GM19455 (cell line): ENCODE measurements at regions not wholly inside any gene's neighbourhood (a gene's known extent, or its start where the extent isn't known, plus 50 kb on each side); places are given as distances from the start of the nearest gene placed in this dataset.

Experiments used
- ATAC-seq: cut with Tn5 transposase; IDR thresholded peaks from one replicate; pipeline ENCODE4 v1.9.1; 2021; ENCODE audit not compliant: unreplicated experiment

DNA sequence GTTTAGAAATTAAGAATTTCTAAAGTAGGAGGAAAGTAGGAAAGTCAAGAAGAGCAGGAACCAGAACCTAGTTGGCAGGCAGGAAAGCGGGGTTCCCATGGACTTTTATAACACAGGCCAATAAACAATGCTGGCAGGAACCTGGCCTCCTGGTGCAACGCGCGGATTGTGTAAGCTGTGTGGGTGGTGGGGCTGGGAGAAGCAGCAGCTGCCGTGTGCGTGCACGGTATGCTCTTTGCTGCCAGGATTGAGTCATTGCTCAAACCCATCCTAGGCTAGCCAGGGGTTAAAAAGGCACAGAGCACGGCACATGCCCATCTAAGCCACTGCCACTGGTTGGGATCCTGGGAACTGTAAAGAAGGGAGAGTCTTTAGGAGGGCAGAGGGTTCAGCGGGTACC, 209.9 kb upstream of the RGMA start:
- no peak for ATAC-seq

- ATAC-seq = no peak
Observed at GRCh38 chr15:93296759-93297500, 207.9 kb upstream of the RGMA start.

DNA sequence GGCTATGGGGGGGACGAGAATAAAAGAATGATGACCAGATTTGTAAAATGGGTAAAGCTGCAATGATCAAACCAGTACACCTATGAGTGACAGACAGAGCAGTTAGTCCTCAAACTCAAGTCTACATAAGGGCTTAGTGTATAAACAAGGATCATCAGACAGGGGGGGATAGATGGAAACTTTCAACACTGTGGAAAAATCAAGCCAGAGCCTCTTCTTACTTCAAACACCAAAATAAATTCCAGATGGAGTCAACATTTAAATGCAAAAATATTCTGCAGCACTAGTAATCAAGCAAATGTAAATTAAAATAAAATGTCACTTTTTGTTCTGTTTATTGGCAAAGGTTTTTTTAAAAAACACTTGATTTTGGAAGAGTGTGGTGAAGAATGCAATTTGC, 205.9 kb upstream of the RGMA start:
- no peak for ATAC-seq

DNA sequence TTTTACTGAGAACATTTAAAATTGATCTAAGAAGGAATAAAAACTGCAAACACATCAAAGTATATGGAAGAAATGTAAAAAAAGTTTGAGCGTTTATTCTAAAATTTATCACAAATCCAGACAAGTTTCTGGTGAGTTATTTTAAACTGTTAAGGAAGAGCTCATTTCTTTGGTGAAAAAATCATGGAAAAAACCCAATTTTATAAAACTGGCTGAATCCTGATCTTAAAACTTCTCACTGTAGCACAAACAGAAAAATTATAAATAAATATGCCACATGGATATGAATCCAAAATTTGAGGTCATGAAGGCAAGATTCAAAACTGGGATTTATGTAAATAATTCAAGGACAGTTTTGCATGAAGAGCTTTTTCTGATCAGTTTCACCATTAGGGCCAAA, 205.1 kb upstream of the RGMA start:
- no peak for ATAC-seq

GRCh38 chr15:93291380-93291779, 202.4 kb upstream of the RGMA start:
- no peak for ATAC-seq

DNA sequence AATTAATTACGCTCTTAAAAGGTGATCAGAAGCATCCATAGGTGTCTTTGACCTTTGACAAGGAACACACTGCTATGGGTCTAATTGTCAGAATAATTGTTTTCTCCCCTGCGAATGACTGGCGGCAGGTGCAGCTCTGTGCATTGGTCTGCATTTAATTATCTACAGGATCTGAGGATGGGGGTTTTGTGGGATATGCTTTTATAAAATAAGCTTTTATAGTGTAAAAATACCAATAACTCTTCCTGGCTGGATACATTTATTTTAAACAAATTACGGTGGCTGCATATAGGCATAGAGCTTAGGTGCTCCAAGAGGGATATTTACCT, 201.6 kb upstream of the RGMA start:
- ATAC-seq = no peak

DNA sequence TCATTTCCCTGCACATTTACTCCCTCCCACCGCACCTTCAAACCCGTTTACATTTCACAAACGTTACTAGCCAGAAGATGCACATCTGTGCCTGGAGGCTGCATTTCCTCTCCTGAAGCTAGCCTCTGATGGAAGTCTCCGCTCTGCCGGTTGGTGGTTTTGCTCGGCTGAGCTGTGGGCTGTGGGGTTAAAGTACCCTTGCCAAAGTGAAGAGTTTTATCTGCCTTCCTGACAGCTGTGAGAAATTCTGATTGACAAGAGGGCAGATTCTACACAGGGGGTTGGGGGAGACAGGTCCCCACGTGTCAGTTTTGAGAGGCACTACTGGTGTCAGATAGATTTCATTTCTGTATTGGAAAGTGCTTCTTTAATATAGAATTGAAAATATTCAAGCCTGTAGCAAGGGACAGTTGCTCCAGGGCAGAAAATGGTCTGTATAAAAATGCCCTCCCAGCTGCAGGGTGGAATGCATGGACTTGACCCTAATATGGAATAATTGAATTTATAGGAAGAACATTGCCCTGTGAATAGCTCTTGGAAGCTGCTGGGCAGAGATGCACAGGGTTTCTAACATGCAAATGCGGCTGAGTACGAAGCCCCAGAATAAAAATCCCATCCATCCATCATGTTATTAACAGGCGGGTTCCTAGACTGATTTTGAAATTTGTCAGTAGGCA, 201.1 kb upstream of the RGMA start:
- no peak for ATAC-seq

- ATAC-seq = no peak
Observed at GRCh38 chr15:93288728-93289294, 199.8 kb upstream of the RGMA start.

GRCh38 chr15:93286446-93286845, 197.4 kb upstream of the RGMA start:
- ATAC-seq = no peak

DNA sequence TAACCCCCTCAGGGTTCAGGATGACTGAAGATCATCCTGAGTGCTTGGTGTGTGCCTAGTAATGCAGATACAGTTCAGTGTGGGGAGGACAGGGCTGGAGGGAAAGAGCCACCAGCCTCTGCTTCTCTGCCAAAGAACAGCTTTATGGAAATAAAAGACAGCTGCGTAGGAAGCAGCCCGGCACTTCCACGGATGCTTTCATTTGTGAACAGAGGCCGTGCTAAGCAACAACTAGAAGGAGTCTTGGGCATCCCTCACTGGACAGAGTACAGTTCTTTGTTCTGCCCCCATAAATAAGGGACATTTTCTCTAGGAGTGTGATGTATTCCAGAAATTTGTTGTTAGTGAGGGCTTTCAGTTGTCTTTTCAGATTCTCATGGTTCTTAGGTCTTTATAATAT, 194.8 kb upstream of the RGMA start:
- ATAC-seq = no peak

- ATAC-seq = no peak
Observed at GRCh38 chr15:93282808-93283207, 193.8 kb upstream of the RGMA start.

DNA sequence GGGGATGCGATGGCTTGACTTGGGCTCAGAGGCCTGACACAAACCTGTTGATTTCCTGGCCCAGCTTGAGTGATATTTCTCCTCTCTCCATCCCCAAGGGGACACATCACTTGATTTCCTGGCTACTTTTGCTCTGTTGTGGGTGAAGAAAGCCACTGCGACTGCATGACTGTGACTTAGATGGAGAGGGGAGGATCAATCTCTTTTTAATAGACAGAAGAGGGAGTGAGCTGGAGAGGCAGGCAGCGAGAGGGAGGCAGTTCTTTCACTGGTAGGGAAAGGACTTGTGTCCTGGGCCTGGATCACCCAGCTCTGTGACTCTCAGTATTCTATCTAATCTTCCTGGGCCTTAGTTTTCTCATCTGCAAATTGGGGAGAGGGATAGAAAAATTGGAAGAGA, 189.8 kb upstream of the RGMA start:
- no peak for ATAC-seq

DNA sequence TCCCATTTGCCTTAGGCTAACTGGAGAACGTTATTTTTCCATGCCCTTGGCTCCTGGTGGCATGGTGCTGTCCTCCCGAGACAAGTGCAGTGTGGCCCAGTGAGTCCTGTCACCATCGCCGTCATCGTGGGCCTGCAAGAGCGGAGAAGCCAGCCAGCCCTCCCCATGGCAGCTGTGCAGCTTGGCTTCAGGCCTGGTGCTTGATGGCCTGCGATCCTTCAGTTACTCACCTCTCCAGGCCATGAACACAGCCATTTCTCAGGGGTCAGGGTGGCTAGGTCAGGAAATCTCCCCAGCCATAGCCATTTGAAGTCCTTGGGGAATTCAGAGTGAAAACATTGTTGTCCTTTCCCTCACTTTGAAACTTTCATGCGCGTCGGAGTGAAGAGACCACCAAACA, 189.0 kb upstream of the RGMA start:
- ATAC-seq = no peak

DNA sequence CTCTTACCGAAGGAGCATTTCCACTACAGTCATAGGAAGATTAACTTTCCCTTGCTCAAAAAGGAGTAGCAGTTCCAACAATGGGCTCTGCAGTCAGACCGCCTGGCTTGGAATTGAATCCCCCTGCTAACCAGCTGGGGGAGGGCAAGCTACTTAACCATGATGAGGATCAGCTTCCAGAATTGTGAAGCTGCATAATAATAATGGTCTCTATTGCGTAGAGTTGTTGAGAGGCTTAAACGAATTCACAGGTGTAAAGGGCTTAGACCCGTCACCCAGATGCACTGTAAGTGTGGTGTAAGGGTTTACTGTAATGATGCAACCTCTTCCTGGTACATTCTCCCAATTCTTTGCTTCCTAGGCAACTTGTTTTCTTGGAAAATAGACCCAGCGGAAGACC, 185.2 kb upstream of the RGMA start:
- ATAC-seq = no peak

DNA sequence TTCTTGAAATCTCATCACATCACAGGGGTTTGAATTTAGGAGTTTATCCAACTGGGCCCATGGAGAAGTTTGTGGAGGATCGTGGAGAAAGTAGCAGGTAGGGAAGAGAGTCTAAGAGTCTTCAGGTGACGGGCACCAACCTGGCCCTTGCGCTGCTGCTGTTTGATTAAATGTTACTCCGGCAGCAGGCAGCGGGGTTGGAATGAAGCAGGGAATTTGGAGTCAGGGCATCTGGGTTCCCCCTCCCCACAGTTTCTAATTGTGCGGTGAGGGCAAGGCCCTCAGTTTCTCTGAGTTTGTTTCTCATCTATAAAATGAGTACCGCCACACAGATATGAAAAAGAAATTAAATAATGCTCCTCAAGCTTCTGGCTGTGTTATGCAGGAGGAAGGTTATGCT, 182.9 kb upstream of the RGMA start:
- no peak for ATAC-seq

DNA sequence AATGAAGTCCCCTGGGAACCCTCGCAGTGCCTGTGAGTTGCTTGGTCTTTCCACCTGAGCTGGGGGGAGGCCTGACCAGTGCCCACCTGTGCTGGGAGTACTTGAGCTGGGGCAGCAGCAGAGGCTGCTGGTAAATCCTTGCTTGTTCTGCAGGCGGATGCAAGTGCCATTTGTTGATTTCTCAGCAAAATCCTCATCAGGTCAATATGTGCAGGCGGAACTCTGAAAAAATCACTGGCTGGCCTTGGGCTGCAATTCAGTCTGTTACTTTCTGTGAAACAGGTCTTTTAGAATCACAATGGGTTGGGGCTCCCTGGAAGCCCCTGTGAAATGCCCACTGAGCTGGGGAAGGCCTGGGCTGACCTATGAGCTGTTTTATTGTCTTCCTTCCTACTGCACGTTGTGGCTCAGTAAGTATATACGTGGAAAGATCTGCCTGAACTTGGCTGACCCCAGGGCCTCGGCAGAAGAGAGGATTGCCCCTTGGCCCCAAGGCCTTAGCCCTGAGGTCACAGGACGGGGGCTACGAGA, 182.0 kb upstream of the RGMA start:
- no peak for ATAC-seq

DNA sequence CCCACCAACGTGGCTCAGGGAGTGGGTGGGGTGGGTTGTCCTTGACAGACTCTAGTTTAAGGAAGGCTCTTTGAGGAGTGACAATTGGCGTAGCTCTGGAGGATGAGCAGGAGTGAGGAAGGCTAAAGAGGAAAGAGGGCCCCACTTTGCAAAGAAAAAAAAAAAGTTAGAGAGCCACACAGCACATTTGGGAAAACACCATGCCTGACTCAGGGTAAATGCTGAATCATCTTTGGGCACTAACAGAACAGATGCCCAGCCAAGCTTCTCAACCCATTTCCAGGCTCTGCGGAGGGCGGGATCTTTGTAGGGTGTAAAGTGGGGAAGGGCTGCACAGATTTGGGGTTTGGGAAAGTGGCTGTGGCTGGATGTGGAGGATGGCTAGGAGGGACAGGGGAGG, 179.1 kb upstream of the RGMA start:
- no peak for ATAC-seq

DNA sequence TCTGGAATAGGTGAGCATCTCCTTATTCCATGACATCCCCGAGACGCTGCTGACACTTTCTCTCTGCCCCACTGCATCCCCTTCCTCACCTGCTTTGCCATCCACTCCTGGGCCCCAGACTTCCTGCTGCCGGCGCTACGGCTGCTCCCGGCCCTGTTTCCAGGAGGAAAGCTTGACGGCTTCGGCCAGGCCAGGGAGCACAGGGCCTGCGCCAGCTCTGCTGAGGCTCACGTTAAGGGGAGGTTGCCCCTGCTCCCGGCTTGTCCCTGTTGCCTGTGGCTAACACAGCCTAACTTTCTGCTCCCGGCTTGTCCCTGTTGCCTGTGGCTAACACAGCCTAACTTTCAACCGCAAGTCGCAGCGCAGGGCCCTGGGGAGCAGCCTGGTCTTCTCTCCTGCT, 177.3 kb upstream of the RGMA start:
- no peak for ATAC-seq

GRCh38 chr15:93265111-93265556, 176.1 kb upstream of the RGMA start:
- ATAC-seq = no peak

- no peak for ATAC-seq
Observed at GRCh38 chr15:93261845-93262244, 172.8 kb upstream of the RGMA start.

DNA sequence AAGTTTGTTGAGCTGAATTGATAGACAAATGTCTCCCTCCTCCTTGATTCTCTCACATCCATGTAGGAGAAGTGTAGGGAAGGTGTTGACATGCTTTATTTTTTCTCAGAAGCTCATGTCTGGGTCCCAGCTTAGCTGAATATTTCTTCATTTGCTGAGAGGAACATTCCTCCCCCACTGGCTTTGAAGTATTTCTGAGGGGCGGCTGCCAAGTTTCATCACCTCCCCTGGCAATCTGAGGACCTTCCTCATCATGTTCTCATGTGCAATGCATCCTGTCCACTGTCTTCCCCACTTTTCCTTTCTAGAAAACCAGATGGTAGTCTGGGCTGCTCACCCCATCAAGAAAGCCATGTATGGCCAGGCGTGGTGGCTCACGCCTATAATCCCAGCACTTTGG, 168.9 kb upstream of the RGMA start:
- no peak for ATAC-seq

DNA sequence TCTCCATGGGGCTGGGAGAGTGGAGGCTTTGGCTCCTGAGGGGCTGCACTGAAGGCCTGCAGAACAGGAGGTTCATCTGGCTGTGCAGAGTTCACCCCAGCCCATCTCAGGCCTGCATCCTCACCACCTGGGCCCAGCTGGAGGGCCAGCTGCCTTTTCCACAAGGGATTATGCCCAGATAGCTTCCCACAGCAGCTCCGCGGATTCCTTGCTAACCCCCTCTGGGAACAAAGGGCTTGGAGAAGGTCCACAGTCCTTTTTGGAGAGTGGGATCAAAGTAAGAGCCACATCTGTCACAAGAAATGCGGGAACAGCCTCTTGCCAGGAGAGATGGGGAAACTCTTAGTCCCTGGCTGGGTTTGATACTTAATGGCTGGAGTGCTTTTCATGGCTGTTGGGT, 164.7 kb upstream of the RGMA start:
- ATAC-seq = no peak
